ENCODE measurements at regions not wholly inside any gene's neighbourhood (a gene's known extent, or its start where the extent isn't known, plus 50 kb on each side); places are given as distances from the start of the nearest gene placed in this dataset.

GRCh38 chr2:44843086-44843485 lies 98.4 kb upstream of the SIX3 start (continued):
- TF ChIP-seq KLF16 (CRISPR knock-in tag; IDR thresholded peaks at IDR 0.05) (no peak), ZFAT (CRISPR knock-in tag; conservative IDR thresholded peaks at IDR 0.05) (no peak), REPIN1 (CRISPR knock-in tag; IDR thresholded peaks at IDR 0.05; ENCODE audit: borderline replicate concordance, low read depth) (no peak), ZNF234 (CRISPR knock-in tag; conservative IDR thresholded peaks at IDR 0.05) (no peak), THRA (CRISPR knock-in tag; IDR thresholded peaks at IDR 0.05; ENCODE audit: borderline replicate concordance) (no peak)

GRCh38 chr2:44843641-44844310 lies 97.7 kb upstream of the SIX3 start:
- BruUV-seq (replicated peaks): no TSS peak
- CTCF ChIA-PET (ENCODE audit: low intra/inter-chr PET ratio, low total read pairs): no interaction called here
- in situ Hi-C loops (cut with HindIII; ENCODE audit: extremely low pct_ligation_motif_present, low pct_unique_long_range_greater_than_20kb): no loop called here

More at GRCh38 chr2:44843641-44844310, 97.7 kb upstream of the SIX3 start:
- TF ChIP-seq TCF12 (IDR thresholded peaks at IDR 0.05) (no peak), TCF12 (CRISPR knock-in tag; IDR thresholded peaks at IDR 0.05) (no peak), ZNF749 (CRISPR knock-in tag; IDR thresholded peaks at IDR 0.05; ENCODE audit: borderline replicate concordance) (no peak), TIGD3 (CRISPR knock-in tag; IDR thresholded peaks at IDR 0.05; ENCODE audit: borderline replicate concordance) (no peak), MBD4 (IDR thresholded peaks at IDR 0.05; ENCODE audit: borderline replicate concordance, low read length) (no peak)
- ATAC-seq (no peak), DNase-seq (ENCODE audit: low spot score) (no peak), FAIRE-seq (no peak)
- no peaks in the 10 kb centered on the region for H3K9me3 ChIP-seq (ENCODE audit: low read length)
- no peak overlapping the region for H2AFZ ChIP-seq (ENCODE audit: low read length)
- no peaks in the 10 kb centered on the region for H4K20me1 ChIP-seq (ENCODE audit: insufficient read depth, low read length)
- no peak overlapping the region for H3K4me2 ChIP-seq (ENCODE audit: low read depth, low read length)
- H3K27ac ChIP-seq (ENCODE audit: extremely low read length, insufficient read depth, low read length): no peak overlapping the region
- peaks cover 0 to 53% of the 10 kb centered on the region in 2 experiments; a peak in 3 of 5 replicates for H3K27me3 ChIP-seq (ENCODE audit: control insufficient read depth in 1 of 2, insufficient read depth in 2 of 2, low read length in 2 of 2)
- no peak overlapping the region for H3K4me3 ChIP-seq (replicated peaks in 1 of 3; ENCODE audit: insufficient read depth in 1 of 3, low read depth in 2 of 3, low read length in 3 of 3)
- POLR2A ChIA-PET: no interaction called here
- H3K4me1 ChIP-seq (ENCODE audit: insufficient read depth, low read length): no peaks in the 10 kb centered on the region
- intact Hi-C loops (cut with micrococcal nuclease; ENCODE audit: unreplicated experiment): no loop called here
- H3K79me2 ChIP-seq (ENCODE audit: insufficient read depth, low read length): no peaks in the 10 kb centered on the region
- no peaks in the 10 kb centered on the region for H3K36me3 ChIP-seq (replicated peaks in 1 of 2; ENCODE audit: control insufficient read depth in 1 of 2, insufficient read depth in 2 of 2, low read length in 2 of 2)
- no peak overlapping the region for H3K9ac ChIP-seq (ENCODE audit: insufficient read depth, low read depth, low read length)
- WGBS (ENCODE audit: low lambda C conversion rate): 59% methylated on average over 10 of the region's 13 CpGs
